ENCODE measurements at regions not wholly inside any gene's neighbourhood (a gene's known extent, or its start where the extent isn't known, plus 50 kb on each side); places are given as distances from the start of the nearest gene placed in this dataset.

- Histone ChIP-seq H3K27ac (ENCODE audit: low read length) (no peak overlapping the region), H3K4me3 (ENCODE audit: low read length) (no peak overlapping the region), H3K4me1 (ENCODE audit: control insufficient read depth, insufficient read depth, low read length) (peaks cover 3% of the 10 kb centered on the region), H3K27me3 (ENCODE audit: control insufficient read depth, insufficient read depth, low read length) (no peaks in the 10 kb centered on the region), H3K36me3 (ENCODE audit: control insufficient read depth, insufficient read depth, low read length) (no peaks in the 10 kb centered on the region), H3K9me3 (replicated peaks; ENCODE audit: control insufficient read depth, low read depth, low read length) (peaks cover 4% of the 10 kb centered on the region)
- WGBS (ENCODE audit: insufficient coverage): 100% methylated on average over 2 of the region's 3 CpGs
- no peak for DNase-seq
Observed at GRCh38 chr5:142259758-142260157, 65.1 kb downstream of the SPRY4 start.

DNA sequence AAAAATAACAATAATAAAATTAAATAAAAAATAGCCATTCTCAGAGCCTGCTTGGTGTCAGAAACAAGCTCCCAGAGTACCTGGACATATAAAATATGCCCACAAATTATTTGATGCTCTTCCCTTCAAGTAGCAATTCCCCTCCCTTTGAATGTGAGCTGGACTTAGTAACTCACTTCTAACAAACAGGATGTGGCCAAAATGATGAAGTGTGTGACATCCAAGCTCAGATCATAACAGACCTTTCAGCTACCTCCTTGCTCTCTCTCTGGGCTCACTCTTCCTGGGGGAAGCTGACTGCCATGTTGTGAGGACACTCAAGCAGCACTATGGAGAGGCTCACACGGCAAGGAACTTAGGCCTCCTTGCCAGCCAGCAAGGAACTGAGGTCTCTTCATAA is 69.0 kb downstream of the SPRY4 start:
- peaks cover 6% of the 10 kb centered on the region for H3K4me1 ChIP-seq (ENCODE audit: control insufficient read depth, insufficient read depth, low read length)
- no peaks in the 10 kb centered on the region for H3K27me3 ChIP-seq (ENCODE audit: control insufficient read depth, insufficient read depth, low read length)
- no peaks in the 10 kb centered on the region for H3K36me3 ChIP-seq (ENCODE audit: control insufficient read depth, insufficient read depth, low read length)
- WGBS (ENCODE audit: insufficient coverage): no CpG with 5 or more reads among the region's 1 CpG
- H3K27ac ChIP-seq (ENCODE audit: low read length): no peak overlapping the region
- H3K4me3 ChIP-seq (ENCODE audit: low read length): no peak overlapping the region
- H3K9me3 ChIP-seq (replicated peaks; ENCODE audit: control insufficient read depth, low read depth, low read length): peaks cover 4% of the 10 kb centered on the region
- no peak for DNase-seq

- no peaks in the 10 kb centered on the region for H3K27me3 ChIP-seq (ENCODE audit: control insufficient read depth, insufficient read depth, low read length)
- no peaks in the 10 kb centered on the region for H3K36me3 ChIP-seq (ENCODE audit: control insufficient read depth, insufficient read depth, low read length)
- WGBS (ENCODE audit: insufficient coverage): 22% methylated on average over 1 of the region's 3 CpGs
- peak overlapping the region; percentile 63 for H3K27ac ChIP-seq (ENCODE audit: low read length)
- H3K9me3 ChIP-seq (replicated peaks; ENCODE audit: control insufficient read depth, low read depth, low read length): peaks cover 4% of the 10 kb centered on the region
- DNase-seq: peak; percentile 83
- H3K4me3 ChIP-seq (ENCODE audit: low read length): no peak overlapping the region
- H3K4me1 ChIP-seq (ENCODE audit: control insufficient read depth, insufficient read depth, low read length): peaks cover 9% of the 10 kb centered on the region
Observed at GRCh38 chr5:142254431-142254830, 70.4 kb downstream of the SPRY4 start.

DNA sequence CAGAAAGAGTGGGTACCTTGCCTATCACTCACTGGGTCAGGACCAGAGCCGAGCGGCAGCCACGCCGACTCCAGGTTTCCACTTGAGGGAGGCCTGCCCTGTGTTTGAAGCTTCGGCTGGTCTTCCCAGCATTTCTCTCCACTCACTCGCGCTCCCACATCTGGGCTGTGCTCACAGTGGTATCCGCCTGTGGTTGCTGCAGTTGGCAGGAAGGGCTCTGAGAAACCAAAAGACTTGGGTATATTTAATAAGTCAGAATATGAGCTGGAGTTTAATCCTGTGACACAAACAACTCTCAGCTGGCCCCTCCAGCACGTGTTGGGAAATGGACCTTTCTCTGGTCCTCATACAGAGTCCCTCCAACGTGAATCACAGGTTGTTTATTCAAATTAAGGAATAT is 70.9 kb downstream of the SPRY4 start:
- H3K27me3 ChIP-seq (ENCODE audit: control insufficient read depth, insufficient read depth, low read length): no peaks in the 10 kb centered on the region
- WGBS (ENCODE audit: insufficient coverage): no CpG with 5 or more reads among the region's 10 CpGs
- no peak overlapping the region for H3K4me3 ChIP-seq (ENCODE audit: low read length)
- DNase-seq: no peak
- H3K4me1 ChIP-seq (ENCODE audit: control insufficient read depth, insufficient read depth, low read length): peaks cover 14% of the 10 kb centered on the region
- peak overlapping the region; percentile 63 for H3K27ac ChIP-seq (ENCODE audit: low read length)
- H3K9me3 ChIP-seq (replicated peaks; ENCODE audit: control insufficient read depth, low read depth, low read length): peaks cover 4% of the 10 kb centered on the region
- H3K36me3 ChIP-seq (ENCODE audit: control insufficient read depth, insufficient read depth, low read length): no peaks in the 10 kb centered on the region

GRCh38 chr5:142250119-142250518 is 74.7 kb downstream of the SPRY4 start:
- Histone ChIP-seq H3K36me3 (ENCODE audit: control insufficient read depth, insufficient read depth, low read length) (no peaks in the 10 kb centered on the region), H3K4me1 (ENCODE audit: control insufficient read depth, insufficient read depth, low read length) (peaks cover 29% of the 10 kb centered on the region)
- no peak for DNase-seq

GRCh38 chr5:142248853-142249462 is 75.9 kb downstream of the SPRY4 start:
- Histone ChIP-seq H3K9me3 (replicated peaks; ENCODE audit: control insufficient read depth, low read depth, low read length) (no peaks in the 10 kb centered on the region), H3K27ac (ENCODE audit: low read length) (peak overlapping the region; percentile 0), H3K27me3 (ENCODE audit: control insufficient read depth, insufficient read depth, low read length) (no peaks in the 10 kb centered on the region), H3K4me1 (ENCODE audit: control insufficient read depth, insufficient read depth, low read length) (peaks cover 28% of the 10 kb centered on the region), H3K36me3 (ENCODE audit: control insufficient read depth, insufficient read depth, low read length) (no peaks in the 10 kb centered on the region), H3K4me3 (ENCODE audit: low read length) (no peak overlapping the region)
- DNase-seq: peak; percentile 64
- WGBS (ENCODE audit: insufficient coverage): 37% methylated on average over 10 of the region's 14 CpGs

More at GRCh38 chr5:142250119-142250518, 74.7 kb downstream of the SPRY4 start:
- Histone ChIP-seq H3K27ac (ENCODE audit: low read length) (no peak overlapping the region), H3K4me3 (ENCODE audit: low read length) (no peak overlapping the region), H3K27me3 (ENCODE audit: control insufficient read depth, insufficient read depth, low read length) (no peaks in the 10 kb centered on the region), H3K9me3 (replicated peaks; ENCODE audit: control insufficient read depth, low read depth, low read length) (no peaks in the 10 kb centered on the region)

GRCh38 chr5:142246258-142246657 is 78.6 kb downstream of the SPRY4 start:
- Histone ChIP-seq H3K4me1 (ENCODE audit: control insufficient read depth, insufficient read depth, low read length) (peaks cover 25% of the 10 kb centered on the region), H3K9me3 (replicated peaks; ENCODE audit: control insufficient read depth, low read depth, low read length) (no peaks in the 10 kb centered on the region), H3K27me3 (ENCODE audit: control insufficient read depth, insufficient read depth, low read length) (no peaks in the 10 kb centered on the region), H3K27ac (ENCODE audit: low read length) (peak overlapping the region; percentile 65), H3K4me3 (ENCODE audit: low read length) (no peak overlapping the region), H3K36me3 (ENCODE audit: control insufficient read depth, insufficient read depth, low read length) (no peaks in the 10 kb centered on the region)
- 23% methylated on average over 7 of the region's 9 CpGs for WGBS (ENCODE audit: insufficient coverage)
- peak; percentile 70 for DNase-seq

GRCh38 chr5:142245786-142246185 is 79.0 kb downstream of the SPRY4 start:
- Histone ChIP-seq H3K27me3 (ENCODE audit: control insufficient read depth, insufficient read depth, low read length) (no peaks in the 10 kb centered on the region), H3K4me3 (ENCODE audit: low read length) (no peak overlapping the region), H3K36me3 (ENCODE audit: control insufficient read depth, insufficient read depth, low read length) (no peaks in the 10 kb centered on the region), H3K4me1 (ENCODE audit: control insufficient read depth, insufficient read depth, low read length) (peaks cover 25% of the 10 kb centered on the region), H3K27ac (ENCODE audit: low read length) (peak overlapping the region; percentile 65), H3K9me3 (replicated peaks; ENCODE audit: control insufficient read depth, low read depth, low read length) (no peaks in the 10 kb centered on the region)
- DNase-seq: peak; percentile 42
- 86% methylated on average over 1 of the region's 5 CpGs for WGBS (ENCODE audit: insufficient coverage)

DNA sequence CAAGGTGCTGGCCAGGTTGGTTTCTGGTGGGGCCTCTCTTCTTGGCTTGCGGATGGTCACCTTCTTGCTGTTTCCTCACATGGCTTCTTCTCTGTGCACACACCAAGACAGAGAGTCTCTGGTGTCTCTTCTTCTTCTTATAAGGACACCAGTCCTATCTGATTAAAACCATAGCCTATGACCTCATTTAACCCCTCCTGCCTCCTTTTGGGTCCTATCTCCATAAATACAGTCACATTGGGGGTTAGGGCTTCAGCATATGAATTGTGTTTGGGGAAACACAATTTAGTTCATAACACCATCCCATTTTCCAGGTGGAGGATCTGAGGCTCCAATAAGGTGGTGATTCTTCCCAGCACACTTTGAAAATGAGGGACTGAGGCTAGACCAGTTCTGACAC is 80.4 kb downstream of the SPRY4 start:
- 100% methylated on average over 1 of the region's 1 CpG for whole genome bisulfite sequencing (ENCODE audit: insufficient coverage)
- Histone ChIP-seq H3K27ac (ENCODE audit: low read length) (no peak overlapping the region), H3K4me1 (ENCODE audit: control insufficient read depth, insufficient read depth, low read length) (peaks cover 22% of the 10 kb centered on the region), H3K27me3 (ENCODE audit: control insufficient read depth, insufficient read depth, low read length) (no peaks in the 10 kb centered on the region), H3K36me3 (ENCODE audit: control insufficient read depth, insufficient read depth, low read length) (no peaks in the 10 kb centered on the region), H3K9me3 (replicated peaks; ENCODE audit: control insufficient read depth, low read depth, low read length) (no peaks in the 10 kb centered on the region), H3K4me3 (ENCODE audit: low read length) (no peak overlapping the region)
- no peak for DNase-seq

- Histone ChIP-seq H3K27me3 (ENCODE audit: control insufficient read depth, insufficient read depth, low read length) (no peaks in the 10 kb centered on the region), H3K4me3 (ENCODE audit: low read length) (no peak overlapping the region), H3K4me1 (ENCODE audit: control insufficient read depth, insufficient read depth, low read length) (peaks cover 16% of the 10 kb centered on the region), H3K9me3 (replicated peaks; ENCODE audit: control insufficient read depth, low read depth, low read length) (no peaks in the 10 kb centered on the region), H3K27ac (ENCODE audit: low read length) (no peak overlapping the region), H3K36me3 (ENCODE audit: control insufficient read depth, insufficient read depth, low read length) (no peaks in the 10 kb centered on the region)
- DNase-seq: no peak
- no CpG with 5 or more reads among the region's 3 CpGs for WGBS (ENCODE audit: insufficient coverage)
Observed at GRCh38 chr5:142242272-142242671, 82.5 kb downstream of the SPRY4 start.
